ENCODE measurements at regions not wholly inside any gene's neighbourhood (a gene's known extent, or its start where the extent isn't known, plus 50 kb on each side); places are given as distances from the start of the nearest gene placed in this dataset.

DNA sequence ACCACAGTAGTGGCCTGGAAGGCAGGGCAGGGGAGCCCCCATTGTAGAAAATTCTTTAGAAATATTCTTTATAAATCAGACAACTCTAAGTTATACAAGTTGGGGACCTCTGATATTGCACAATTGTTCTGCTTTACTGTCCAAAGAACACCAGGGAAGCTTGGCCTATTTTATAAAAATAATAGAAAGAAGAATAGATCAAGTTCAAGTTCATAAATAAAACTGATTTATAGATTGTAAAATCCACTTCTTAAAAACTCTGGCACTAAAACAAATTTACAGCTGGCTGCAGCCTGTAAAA lies 55.0 kb upstream of the GALNT2 start:
- TF ChIP-seq EZH2 (IDR thresholded peaks at IDR 0.05; ENCODE audit: insufficient read depth, poor library complexity, severe bottlenecking) (no peak), EZH2phosphoT487 (IDR thresholded peaks at IDR 0.05; ENCODE audit: insufficient read depth, low read depth) (no peak)

Measured in GM23248 (cell line).